Mesenteric fat pad (tissue), 1 donor: ENCODE measurements at regions not wholly inside any gene's neighbourhood (a gene's known extent, or its start where the extent isn't known, plus 50 kb on each side); places are given as distances from the start of the nearest gene placed in this dataset.

Source experiments
- DNase-seq: peaks from one replicate; pipeline ENCODE4 v3.0.0-alpha.2; 2020; ENCODE audit warnings: low spot score
- donor health status: DM: yes; HTN: yes; CAD: no.

GRCh38 chr5:173718469-173718868 is 102.0 kb upstream of the BOD1 start:
- DNase-seq: no peak

GRCh38 chr5:173719731-173720082 is 103.3 kb upstream of the BOD1 start:
- no peak for DNase-seq

GRCh38 chr5:173720286-173720952 is 104.0 kb upstream of the BOD1 start:
- no peak for DNase-seq

GRCh38 chr5:173720953-173721600 is 104.6 kb upstream of the BOD1 start:
- DNase-seq: no peak

GRCh38 chr5:173721601-173722232 is 105.3 kb upstream of the BOD1 start:
- no peak for DNase-seq

- DNase-seq: no peak
These were observed 110.6 kb upstream of the BOD1 start for GRCh38 chr5:173726846-173727557.

- no peak for DNase-seq
These were observed 111.7 kb upstream of the BOD1 start for GRCh38 chr5:173727839-173728778.

GRCh38 chr5:173729079-173729765 is 112.8 kb upstream of the BOD1 start:
- no peak for DNase-seq

GRCh38 chr5:173730632-173731298 is 114.3 kb upstream of the BOD1 start:
- DNase-seq: no peak

GRCh38 chr5:173733021-173733420 is 116.6 kb upstream of the BOD1 start:
- no peak for DNase-seq

GRCh38 chr5:173733425-173733824 is 117.0 kb upstream of the BOD1 start:
- DNase-seq: no peak

- DNase-seq: no peak
These were observed 117.5 kb upstream of the BOD1 start for GRCh38 chr5:173733831-173734501.

- DNase-seq: no peak
These were observed 118.3 kb upstream of the BOD1 start for GRCh38 chr5:173734716-173735115.

- no peak for DNase-seq
These were observed 118.7 kb upstream of the BOD1 start for GRCh38 chr5:173735184-173735583.

- DNase-seq: no peak
These were observed 119.2 kb upstream of the BOD1 start for GRCh38 chr5:173735691-173736090.

GRCh38 chr5:173736374-173736773 is 119.9 kb upstream of the BOD1 start:
- no peak for DNase-seq

- DNase-seq: no peak
These were observed 120.5 kb upstream of the BOD1 start for GRCh38 chr5:173736923-173737412.

- DNase-seq: no peak
These were observed 123.3 kb upstream of the BOD1 start for GRCh38 chr5:173739741-173740140.

- no peak for DNase-seq
These were observed 124.0 kb upstream of the BOD1 start for GRCh38 chr5:173740400-173740799.
